ENCODE measurements at regions not wholly inside any gene's neighbourhood (a gene's known extent, or its start where the extent isn't known, plus 50 kb on each side); places are given as distances from the start of the nearest gene placed in this dataset.

DNA sequence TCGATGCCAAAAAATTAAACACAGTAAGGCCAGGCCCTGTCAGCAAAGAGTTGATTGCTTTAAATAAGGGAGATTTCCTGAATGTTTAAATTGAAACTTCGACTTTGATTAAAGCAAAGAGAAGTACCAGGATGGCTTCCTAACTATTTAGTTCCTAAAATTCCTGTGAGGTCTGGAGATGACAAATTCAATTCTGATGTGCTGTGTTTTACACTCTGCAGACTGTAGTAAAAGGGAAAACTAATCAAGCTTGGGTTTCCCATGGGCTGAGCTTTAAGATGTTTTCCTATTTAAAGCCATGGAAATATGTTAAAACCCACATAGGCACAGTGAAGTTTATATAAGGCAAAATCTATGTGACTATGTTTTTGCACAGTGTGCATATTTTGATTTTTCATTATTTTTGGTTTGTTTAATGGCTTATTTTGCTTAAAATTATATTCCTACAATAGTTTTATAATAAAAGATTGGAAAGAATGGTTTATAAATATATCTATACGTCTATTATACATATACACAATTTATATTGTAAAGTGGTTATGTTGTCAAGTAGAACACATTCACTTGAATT lies 198.5 kb upstream of the EYA4 start:
- TF ChIP-seq, protein P1, sequence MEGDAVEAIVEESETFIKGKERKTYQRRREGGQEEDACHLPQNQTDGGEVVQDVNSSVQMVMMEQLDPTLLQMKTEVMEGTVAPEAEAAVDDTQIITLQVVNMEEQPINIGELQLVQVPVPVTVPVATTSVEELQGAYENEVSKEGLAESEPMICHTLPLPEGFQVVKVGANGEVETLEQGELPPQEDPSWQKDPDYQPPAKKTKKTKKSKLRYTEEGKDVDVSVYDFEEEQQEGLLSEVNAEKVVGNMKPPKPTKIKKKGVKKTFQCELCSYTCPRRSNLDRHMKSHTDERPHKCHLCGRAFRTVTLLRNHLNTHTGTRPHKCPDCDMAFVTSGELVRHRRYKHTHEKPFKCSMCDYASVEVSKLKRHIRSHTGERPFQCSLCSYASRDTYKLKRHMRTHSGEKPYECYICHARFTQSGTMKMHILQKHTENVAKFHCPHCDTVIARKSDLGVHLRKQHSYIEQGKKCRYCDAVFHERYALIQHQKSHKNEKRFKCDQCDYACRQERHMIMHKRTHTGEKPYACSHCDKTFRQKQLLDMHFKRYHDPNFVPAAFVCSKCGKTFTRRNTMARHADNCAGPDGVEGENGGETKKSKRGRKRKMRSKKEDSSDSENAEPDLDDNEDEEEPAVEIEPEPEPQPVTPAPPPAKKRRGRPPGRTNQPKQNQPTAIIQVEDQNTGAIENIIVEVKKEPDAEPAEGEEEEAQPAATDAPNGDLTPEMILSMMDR (IDR thresholded peaks at IDR 0.05): no peak
- no peak for TF ChIP-seq POLR2A (IDR thresholded peaks at IDR 0.05; ENCODE audit: low read depth)

Measured in esophagus muscularis mucosa (tissue), 3 donors.